ENCODE measurements at regions not wholly inside any gene's neighbourhood (a gene's known extent, or its start where the extent isn't known, plus 50 kb on each side); places are given as distances from the start of the nearest gene placed in this dataset.

- DNase-seq = no peak
Observed at GRCh38 chr14:104344818-104345620, 206.6 kb downstream of the KIF26A start.

- no peak for DNase-seq
Observed at GRCh38 chr14:104345621-104346462, 207.5 kb downstream of the KIF26A start.

GRCh38 chr14:104346608-104347007 lies 208.2 kb downstream of the KIF26A start:
- DNase-seq = no peak

DNA sequence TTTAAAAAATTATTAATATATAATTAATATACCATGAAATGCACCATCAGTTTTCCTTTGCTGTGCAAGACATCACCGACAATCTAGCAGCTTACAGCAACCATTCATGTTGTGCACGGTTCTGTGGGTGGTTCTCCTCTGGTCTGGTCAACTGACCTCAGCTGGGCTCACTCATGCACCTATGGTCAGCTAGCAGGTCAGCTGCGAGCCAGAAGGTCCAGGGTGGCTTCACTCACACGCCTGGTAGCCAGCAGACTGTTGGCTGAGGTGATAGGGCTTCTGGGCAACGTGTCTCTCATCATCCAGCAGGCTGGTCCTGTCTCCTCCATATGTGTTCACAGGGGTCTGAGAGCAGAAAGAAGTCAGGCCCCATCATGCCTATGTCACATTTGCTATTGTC lies 210.4 kb downstream of the KIF26A start:
- no peak for DNase-seq

DNA sequence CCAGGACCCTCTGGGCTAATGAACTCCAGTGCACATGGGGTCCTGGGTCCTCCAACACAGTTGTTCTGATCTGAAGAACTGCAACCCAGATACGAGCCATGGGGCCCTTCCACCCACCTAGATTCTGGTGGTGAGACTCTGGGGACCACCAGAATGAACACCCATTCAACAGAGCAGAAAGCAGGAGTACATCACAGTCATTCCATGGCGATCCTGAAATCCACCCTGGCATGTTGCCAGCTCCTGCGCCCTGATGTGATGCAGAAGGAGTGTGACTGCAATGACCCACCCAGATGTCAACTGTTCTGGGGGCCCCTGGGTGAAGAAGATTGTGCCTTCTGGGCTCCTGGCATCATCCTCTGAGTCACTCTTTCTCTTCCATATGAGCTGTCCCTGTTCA lies 211.6 kb downstream of the KIF26A start:
- no peak for DNase-seq

- peak; percentile 47 for DNase-seq
Observed at GRCh38 chr14:104350463-104351185, 212.2 kb downstream of the KIF26A start.

DNA sequence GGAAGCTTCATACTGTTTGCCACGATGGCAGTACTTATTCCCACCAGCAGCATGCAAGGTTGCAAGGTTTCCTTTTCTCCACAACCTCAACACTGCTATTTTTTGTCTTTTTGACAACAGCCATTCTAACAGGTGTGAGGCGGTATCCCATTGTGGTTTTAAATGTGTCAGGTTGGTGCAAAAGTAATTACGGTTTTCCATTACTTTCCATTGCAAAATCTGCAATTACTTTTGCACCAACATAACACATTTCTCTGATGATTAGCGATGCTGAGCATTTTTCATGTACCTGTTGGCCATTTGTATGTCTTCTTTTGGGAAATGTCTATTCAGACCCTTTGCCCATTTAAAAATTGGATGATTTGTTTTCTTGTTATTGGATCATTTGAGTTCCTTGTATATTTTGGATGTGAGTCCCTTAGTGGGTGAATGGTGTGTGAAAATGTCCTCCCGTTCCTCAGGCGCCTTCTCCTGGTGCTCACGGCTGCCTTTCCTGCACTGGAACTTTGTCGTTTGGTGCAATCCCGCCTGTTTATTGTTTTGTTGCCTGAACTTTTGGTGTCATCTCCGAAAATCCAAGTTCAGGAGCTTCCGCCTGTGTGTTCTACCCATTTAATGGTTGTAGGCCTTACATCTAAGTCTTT lies 213.6 kb downstream of the KIF26A start:
- no peak for DNase-seq

DNA sequence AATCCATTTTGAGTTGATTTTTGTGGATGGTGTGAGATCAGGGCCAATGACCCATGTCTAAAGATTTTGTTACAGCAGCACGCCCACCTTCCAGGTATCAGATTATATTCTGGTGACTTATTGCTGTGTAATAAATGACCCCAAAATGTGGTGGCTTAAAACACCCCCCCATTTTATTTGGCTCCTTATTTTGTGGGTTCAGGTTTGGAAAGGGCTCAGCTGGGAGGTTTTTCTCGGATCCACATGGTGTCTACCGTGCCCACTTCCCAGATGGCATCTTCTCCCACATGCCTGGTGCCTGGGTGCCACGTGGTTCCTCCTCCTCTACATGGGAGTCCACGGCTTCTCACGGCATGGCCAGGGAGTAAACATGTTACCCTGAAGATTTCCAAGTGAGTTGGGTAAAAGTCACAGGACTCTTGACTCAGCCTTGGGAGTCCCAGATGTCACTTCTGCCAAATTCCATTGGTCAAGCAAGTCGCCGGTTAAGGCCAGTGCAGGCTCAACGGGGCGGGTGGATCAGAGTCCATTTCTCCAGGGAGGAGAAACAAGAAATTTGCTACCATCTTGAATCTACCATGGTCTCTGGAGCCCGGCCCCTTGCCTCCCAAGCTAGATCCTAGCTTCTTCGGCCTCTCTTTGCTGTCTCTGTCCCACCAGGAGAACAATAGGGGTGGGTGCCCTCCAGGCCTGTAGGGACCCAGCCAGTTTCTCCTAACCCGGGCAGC lies 214.3 kb downstream of the KIF26A start:
- no peak for DNase-seq

DNA sequence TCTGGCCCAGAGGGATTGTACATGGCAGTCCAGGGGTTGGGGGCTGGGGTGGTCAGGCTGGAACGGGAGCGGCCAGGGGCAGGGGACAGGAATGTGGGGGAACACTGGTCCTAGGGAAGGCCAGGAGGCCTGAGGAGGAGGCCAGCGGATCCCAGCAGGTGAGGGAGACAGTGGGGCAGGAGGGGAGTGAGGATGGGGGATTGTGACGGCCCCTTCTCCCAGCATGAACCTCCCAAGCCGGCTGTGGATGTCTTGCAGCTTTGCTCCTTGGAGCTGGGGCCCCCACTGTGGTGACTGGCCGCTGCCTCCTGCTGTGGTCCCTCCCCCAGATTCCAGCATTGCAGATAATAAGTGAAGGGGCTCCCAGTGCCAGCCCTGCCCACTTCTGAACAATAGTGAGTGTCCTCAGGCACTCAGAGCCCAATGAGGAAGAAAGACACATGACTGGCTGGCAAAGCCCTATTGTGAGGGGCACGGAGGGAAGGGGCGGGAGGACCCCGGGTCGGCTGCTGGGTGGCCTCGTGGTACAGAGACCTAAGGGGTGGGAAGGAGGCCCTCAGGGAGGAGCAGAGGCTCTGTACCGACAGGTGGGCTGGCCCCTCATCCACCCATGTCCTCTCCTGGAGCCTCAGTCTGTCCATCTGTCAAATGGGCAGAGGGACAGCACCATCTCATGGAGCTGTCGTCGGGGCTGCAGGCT lies 215.0 kb downstream of the KIF26A start:
- DNase-seq = no peak

DNA sequence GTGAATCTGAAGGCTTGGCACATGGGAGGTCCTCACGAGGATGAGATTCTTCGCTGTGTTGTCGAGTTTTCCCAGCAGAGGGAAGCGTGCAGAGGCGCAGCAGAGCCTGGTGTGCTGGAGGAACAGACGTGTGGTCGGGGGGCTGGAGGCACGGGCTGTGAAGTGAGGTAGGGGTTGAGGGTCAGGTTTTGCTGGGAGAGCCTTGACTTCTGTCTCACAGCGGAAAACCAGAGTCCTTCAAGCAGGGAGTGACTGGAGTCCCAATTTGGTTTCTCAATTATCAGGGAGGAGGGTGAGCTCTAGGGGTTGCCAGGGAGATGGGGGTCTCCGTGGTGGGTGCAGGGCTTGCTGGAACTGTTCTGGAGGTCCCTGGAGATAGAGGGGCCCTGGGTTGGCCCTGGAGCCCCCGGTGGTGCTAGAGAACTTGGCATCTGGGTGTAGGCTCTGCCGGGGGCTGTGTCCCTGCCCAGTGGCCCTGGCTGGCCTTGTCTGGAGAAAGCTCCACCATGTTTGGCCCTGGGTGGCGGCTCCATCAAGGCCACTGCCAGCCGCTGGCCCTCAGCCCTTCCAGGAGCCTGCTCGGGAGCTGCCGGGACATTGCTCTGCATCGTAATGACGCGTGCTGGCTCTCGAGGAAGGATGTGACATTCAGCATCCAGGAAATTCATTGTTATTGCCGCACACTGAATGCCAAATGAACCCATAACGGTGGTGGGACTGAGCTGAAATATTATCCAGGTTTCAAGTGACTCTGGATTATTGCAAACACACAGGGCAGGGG lies 215.7 kb downstream of the KIF26A start:
- no peak for DNase-seq

GRCh38 chr14:104355101-104356019 lies 217.0 kb downstream of the KIF26A start:
- DNase-seq = no peak

DNA sequence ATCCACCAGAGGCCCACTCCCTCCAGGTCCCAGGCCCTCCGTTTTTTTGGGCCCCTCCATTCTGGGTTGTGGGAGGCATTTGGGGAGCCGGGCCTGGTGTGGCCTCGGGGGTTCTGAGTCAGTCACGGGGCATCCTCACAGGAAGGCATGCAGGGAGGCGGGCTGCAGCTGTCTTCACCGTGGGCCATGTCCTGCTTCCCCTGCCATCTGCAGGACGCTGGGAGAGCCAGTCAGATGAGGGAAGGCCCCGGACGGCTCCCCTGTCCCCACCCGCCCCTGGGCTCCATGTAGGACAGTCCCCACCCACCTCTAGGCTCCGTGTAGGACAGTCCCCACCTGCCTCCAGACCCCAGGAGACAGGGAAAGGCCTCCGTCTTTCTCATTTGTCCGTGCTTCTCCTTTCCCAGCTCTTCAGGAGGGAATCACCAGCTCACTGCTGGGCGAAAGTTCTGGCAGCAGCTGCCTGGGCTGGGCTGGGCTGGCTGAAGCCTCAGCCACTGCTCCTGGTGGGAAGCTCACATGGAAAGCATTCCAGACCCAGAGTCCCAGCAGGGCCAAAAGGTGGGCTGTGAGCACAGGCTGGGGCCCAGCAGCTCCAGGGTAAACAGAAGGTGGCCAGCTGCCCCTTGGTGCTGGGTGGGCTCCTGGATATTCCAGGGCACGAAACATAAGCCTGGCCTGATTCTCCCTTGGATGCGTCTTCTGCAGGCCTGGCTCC lies 217.8 kb downstream of the KIF26A start:
- DNase-seq = no peak

DNA sequence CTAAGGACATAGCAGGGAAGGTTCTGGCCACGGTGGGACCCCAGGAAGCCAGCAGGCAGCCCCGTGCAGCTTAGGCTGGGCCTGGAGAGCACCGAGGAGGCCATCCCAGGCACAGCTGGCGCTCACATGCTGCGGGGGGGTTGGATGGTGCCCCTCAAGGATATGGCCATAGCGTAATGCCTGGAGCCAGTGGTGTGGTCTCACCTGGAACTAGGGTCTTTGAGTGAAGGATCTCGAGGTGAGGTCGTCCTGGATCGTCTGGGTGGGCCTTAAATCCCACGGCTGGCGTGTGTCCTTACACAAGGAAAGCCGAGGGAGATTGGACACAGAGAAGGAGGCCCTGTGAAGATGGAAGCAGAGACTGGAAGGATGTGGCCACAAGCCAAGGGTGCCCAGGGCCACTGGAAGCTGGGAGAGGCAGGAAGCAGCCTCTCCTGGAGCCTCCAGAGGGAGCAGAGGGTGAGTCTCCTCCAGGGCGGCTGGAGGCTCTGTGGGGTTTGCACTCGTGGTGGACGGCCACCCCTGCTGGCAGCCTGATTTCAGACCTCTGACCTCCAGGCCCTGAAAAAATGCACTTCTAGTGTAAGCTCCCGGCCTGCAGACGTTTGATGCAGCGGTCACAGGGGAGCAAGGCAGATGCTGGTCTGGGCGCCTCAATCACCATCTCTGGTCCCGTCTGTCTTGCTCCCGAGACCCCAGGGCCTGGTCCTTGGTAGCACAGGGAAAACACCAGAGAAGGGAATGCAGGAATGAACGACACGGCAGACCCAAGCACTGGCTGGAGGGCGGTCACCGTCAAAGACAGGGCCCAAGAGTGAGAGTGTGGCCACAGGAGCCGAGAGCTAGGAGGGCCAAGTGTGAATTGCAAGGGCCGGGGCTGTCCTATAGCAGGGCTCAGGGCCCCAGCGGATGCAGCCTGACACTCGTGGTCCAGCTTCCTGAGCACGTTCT lies 218.6 kb downstream of the KIF26A start:
- no peak for DNase-seq

DNA sequence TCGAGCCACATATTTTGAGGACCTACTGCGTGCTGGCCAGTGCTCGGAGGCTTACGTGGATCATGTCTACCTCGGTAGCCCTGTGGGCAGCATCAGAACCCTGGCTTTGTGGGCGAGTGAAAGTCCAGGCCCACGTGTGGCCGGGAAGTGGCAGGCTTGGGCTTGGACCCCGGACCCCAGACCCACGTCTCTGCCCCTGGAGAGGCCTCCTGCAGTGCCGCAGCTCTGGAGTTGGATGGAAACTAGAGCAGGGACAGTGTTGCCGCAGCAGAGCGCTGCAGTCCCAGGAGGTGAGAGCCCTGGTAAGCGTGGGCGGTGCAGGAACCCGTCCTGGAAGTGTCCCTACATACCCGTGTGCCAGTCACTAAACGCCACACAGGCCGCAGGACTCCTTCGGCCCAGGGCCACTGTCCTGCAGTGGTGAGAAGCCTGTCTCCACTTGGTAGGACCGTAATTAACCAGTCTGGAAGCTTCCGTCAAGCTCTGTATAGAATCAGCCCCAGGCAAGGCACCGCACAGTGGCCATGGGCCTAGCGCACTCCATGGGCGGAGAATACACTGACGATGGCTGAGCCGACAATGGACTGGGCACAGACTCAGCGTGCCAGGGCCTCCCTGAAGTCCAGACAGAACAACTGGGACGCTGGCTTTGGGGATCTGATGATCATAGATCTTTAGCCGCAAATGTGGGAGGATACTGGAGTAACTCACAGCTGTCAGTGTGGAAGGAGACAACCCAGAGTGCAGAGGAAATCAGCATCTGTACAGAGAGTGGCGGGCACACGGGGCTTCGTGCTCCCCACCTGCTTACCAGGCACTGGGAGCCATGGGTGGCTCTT lies 219.5 kb downstream of the KIF26A start:
- DNase-seq = no peak

- no peak for DNase-seq
Observed at GRCh38 chr14:104358528-104359300, 220.3 kb downstream of the KIF26A start.

Measured in NCI-H446 treated with DMSO at 0.1 percent for 48 hours (cell line).